Left ventricle myocardium inferior (tissue), 1 donor: ENCODE measurements at regions not wholly inside any gene's neighbourhood (a gene's known extent, or its start where the extent isn't known, plus 50 kb on each side); places are given as distances from the start of the nearest gene placed in this dataset.

Experiments
- DNase-seq: peaks from one replicate; pipeline ENCODE4 v3.0.0-alpha.2; 2020
- H3K27ac ChIP-seq: fragments of 200-600 bp; replicated peaks from 2 replicates; pipeline ENCODE4 v1.8.0; 2021
- H3K27me3 ChIP-seq: fragments of 200-600 bp; 2 replicates; pipeline ENCODE4 v1.8.0; 2021; ENCODE audit warnings: low read depth
- H3K36me3 ChIP-seq: fragments of 200-600 bp; 2 replicates; pipeline ENCODE4 v1.8.0; 2021
- H3K4me1 ChIP-seq: fragments of 200-600 bp; 2 replicates; pipeline ENCODE4 v1.8.0; 2021
- H3K4me3 ChIP-seq: fragments of 200-600 bp; 2 replicates; pipeline ENCODE4 v1.8.0; 2021; ENCODE audit warnings: mild to moderate bottlenecking, moderate library complexity
- H3K9me3 ChIP-seq: fragments of 200-600 bp; replicated peaks from 2 replicates; pipeline ENCODE4 v1.8.0; 2021
- CTCF ChIP-seq: fragments of 200-600 bp; IDR thresholded peaks from 2 replicates; pipeline ENCODE4 v1.8.0; 2021; ENCODE audit warnings: antibody characterized with exemption, mild to moderate bottlenecking, borderline replicate concordance
- intact Hi-C: fragments of 100-400 bp; cut with micrococcal nuclease; formaldehyde crosslinking; loops from one replicate; pipeline ENCODE4 v1.11.0; 2022
- donor health status: DM: no; HTN: yes; CAD: no; lungs with severe emphysema.

DNA sequence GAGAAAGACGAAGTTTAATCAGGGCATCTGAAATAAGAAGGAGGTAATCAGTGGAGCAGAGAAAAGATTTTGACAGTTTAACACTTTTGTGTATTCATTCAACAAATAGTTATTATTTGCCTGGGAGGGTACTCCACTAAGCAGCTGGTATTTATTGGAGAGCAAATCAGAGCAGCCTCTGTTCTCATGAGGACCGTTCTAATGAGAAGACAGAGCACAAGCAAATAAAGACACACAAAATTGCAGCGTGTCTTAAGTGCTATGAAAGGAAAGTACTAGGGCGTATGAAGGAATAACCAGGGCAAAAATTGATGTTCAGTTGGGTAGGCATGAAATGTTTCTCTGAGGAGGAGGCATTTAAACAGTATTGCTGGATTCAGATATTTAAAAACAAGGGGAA lies 302.9 kb upstream of the RARB start:
- no peaks in the 10 kb centered on the region for H3K36me3 ChIP-seq
- no peak overlapping the region for H3K4me3 ChIP-seq
- no peak overlapping the region for H3K27ac ChIP-seq
- TF ChIP-seq CTCF, result no peak
- no peaks in the 10 kb centered on the region for H3K27me3 ChIP-seq
- intact Hi-C loops, result no loop called here
- no peak for DNase-seq
- H3K4me1 ChIP-seq, result no peaks in the 10 kb centered on the region
- peaks cover 32% of the 10 kb centered on the region for H3K9me3 ChIP-seq

DNA sequence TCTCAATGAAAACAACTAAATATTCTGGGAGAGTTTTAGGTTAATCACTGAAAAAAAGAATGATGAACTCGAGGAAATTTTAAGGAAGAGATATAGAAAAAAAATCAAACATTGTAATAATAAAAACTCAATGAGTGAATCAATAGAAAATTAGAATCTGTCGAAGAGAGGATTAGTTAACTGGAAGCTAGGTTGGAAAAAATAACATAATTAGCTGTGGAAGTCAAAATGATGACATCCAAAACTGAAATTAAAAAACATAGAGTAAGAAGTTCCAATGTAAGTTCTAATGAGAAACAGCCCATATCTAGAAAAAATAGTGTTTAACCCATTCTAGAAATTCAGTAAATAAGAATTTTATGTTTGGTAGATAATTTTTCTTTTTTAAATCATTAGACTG lies 299.3 kb upstream of the RARB start:
- Histone ChIP-seq H3K4me3 (no peak overlapping the region), H3K4me1 (no peaks in the 10 kb centered on the region), H3K27ac (no peak overlapping the region), H3K36me3 (no peaks in the 10 kb centered on the region), H3K9me3 (peaks cover 35% of the 10 kb centered on the region), H3K27me3 (no peaks in the 10 kb centered on the region)
- intact Hi-C loops, result no loop called here
- no peak for DNase-seq
- no peak for TF ChIP-seq CTCF

DNA sequence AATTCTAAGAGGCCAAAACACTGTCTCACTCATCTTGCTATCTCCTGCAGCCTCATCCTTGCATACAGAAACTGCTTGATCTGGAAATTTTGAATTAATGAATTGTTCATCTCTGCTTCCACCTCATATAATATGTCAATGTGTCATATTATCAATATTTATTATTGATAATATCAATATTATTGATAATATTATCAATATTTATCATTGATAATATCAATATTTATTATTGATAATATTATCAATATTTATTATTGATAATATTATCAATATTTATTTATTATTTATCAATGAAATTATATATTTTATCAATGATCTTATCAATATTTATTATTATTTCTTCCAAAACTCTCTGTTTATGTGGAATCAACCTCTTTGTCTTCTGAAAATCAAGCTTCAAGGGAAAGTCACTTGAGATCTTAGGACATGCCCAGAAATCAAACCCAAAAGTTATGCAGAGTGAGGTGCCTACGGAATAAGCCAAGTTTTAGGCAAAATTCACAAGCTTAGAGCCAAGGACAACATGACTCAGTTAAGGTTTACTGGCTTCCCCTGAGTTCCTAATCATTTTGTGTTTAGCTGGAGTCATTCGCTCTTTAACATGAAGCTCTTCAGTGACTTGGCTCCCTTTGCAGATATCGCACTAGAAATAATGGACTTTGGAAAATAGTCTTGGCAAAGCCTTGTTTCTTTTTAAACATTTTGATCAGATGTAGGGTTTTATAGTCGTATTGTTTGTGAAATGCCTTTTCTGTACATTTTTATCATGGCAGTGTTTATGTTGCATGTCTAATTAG lies 297.1 kb upstream of the RARB start:
- intact Hi-C loops, result no loop called here
- peaks cover 35% of the 10 kb centered on the region for H3K9me3 ChIP-seq
- no peaks in the 10 kb centered on the region for H3K27me3 ChIP-seq
- no peak for TF ChIP-seq CTCF
- no peaks in the 10 kb centered on the region for H3K36me3 ChIP-seq
- H3K4me3 ChIP-seq, result no peak overlapping the region
- no peak overlapping the region for H3K27ac ChIP-seq
- DNase-seq, result no peak
- H3K4me1 ChIP-seq, result no peaks in the 10 kb centered on the region

GRCh38 chr3:25133588-25133987 lies 294.5 kb upstream of the RARB start:
- intact Hi-C loops, result no loop called here
- H3K27me3 ChIP-seq, result no peaks in the 10 kb centered on the region
- H3K4me3 ChIP-seq, result no peak overlapping the region
- TF ChIP-seq CTCF, result no peak
- H3K27ac ChIP-seq, result no peak overlapping the region
- peaks cover 19% of the 10 kb centered on the region for H3K9me3 ChIP-seq
- H3K4me1 ChIP-seq, result no peaks in the 10 kb centered on the region
- no peaks in the 10 kb centered on the region for H3K36me3 ChIP-seq
- no peak for DNase-seq

DNA sequence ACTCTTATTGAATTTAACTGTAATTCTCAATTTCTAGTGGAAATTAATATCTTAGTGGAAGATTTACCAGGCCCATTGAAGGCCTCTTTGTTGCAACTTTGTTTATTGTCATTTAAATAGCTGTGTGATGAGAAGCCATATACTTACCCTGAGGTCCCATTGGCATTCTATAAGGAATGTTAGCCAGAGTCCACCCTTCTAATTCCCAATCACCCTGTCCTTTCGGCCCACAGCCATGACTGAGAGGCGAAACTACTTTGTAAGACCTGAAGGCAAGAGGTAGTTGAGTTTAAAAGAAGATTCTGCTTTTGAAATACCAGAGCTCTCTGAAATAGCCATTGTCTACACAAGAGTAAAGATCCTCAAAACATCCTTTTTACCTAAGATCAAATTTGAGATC lies 290.5 kb upstream of the RARB start:
- H3K9me3 ChIP-seq, result peaks cover 14% of the 10 kb centered on the region
- no peaks in the 10 kb centered on the region for H3K4me1 ChIP-seq
- H3K36me3 ChIP-seq, result no peaks in the 10 kb centered on the region
- H3K4me3 ChIP-seq, result no peak overlapping the region
- TF ChIP-seq CTCF, result no peak
- H3K27ac ChIP-seq, result no peak overlapping the region
- intact Hi-C loops, result no loop called here
- no peaks in the 10 kb centered on the region for H3K27me3 ChIP-seq
- no peak for DNase-seq
